A204.1 (cell line): ENCODE measurements at regions not wholly inside any gene's neighbourhood (a gene's known extent, or its start where the extent isn't known, plus 50 kb on each side); places are given as distances from the start of the nearest gene placed in this dataset.
A peak's percentile ranks its signal among the peaks of the same experiment; 100 is the strongest.
"Not testable (repeated sequence)": the region's sequence is repeated elsewhere in the genome, so short reads cannot be mapped to it uniquely, and the experiment has no call there.

Source experiments
- FAIRE-seq: peaks from 2 replicates; lab custom pipeline; 2012; peaks lifted over from hg19 to GRCh38; lab: Jason Lieb, UNC

- no peak for FAIRE-seq
Observed at GRCh38 chr12:119931402-119931801, 54.3 kb upstream of the CIT start.

DNA sequence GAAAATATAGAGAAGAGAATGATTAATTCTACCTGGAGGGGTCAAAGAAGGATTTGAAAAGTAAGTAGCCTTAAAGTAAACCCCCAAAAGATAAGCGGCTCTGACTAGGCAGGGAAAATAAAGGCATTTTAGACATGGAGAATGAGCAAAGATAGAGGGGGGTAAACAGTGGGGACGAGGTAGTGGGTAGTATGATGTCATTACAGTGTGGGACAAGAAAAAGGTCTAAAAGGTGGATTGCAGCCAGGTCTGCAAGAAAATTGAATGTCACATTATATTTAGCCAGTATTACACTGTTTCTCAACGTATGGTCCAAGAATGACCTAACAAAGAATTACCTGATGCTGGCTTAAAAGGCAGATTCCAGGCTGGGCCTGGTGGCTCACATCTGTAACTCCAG, 55.8 kb upstream of the CIT start:
- no peak for FAIRE-seq

DNA sequence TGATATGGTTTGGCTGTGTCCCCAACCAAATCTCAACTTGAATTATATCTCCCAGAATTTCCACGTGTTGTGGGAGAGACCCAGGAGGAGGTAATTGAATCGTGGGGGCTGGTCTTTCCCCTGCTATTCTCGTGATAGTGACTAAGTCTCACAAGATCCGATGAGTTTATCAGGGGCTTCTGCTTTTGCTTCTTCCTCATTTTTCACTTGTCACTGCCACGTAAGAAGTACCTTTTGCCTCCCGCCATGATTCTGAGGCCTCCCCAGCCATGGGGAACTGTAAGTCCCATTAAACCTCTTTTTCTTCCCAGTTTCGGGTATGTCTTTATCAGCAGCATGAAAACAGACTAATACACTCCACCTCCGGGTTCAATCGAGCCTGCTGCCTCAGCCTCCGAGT, 54.3 kb upstream of the BICDL1 start:
- FAIRE-seq, result not testable (repeated sequence)

GRCh38 chr12:119936705-119937311, 52.2 kb upstream of the BICDL1 start:
- FAIRE-seq, result no peak

GRCh38 chr12:119938049-119938667, 50.9 kb upstream of the BICDL1 start:
- FAIRE-seq, result peak; percentile 93
